HG02885 (cell line): ENCODE measurements at regions not wholly inside any gene's neighbourhood (a gene's known extent, or its start where the extent isn't known, plus 50 kb on each side); places are given as distances from the start of the nearest gene placed in this dataset.

Source experiments
- ATAC-seq: cut with Tn5 transposase; IDR thresholded peaks from one replicate; pipeline ENCODE4 v1.9.1; 2021; ENCODE audit warnings: mild to moderate bottlenecking; ENCODE audit not compliant: unreplicated experiment, poor library complexity

- no peak for ATAC-seq
Measured at GRCh38 chr20:60529149-60529548, 570.9 kb downstream of the CDH26 start.

DNA sequence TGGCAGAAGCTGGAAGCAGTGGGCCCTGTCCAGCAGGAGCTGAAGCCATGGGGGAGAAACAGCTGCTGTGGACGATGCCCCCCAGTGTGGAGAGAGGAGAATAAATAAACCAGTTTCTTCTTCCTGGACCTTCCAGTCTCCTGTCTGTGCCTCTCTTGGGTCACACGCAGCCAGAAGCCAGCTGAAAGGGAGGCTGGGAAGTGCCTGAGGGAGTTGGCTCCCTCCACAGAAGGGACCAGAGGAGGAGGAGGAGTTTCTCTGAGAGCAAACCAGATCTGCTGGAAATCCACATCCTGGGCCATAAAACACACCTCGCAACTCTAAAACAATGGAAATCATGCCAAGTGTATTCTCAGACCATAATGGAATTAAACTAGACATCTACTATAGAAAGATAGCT lies 577.0 kb downstream of the CDH26 start:
- ATAC-seq, result no peak

- ATAC-seq, result no peak
Measured at GRCh38 chr20:60540591-60540990, 582.4 kb downstream of the CDH26 start.

DNA sequence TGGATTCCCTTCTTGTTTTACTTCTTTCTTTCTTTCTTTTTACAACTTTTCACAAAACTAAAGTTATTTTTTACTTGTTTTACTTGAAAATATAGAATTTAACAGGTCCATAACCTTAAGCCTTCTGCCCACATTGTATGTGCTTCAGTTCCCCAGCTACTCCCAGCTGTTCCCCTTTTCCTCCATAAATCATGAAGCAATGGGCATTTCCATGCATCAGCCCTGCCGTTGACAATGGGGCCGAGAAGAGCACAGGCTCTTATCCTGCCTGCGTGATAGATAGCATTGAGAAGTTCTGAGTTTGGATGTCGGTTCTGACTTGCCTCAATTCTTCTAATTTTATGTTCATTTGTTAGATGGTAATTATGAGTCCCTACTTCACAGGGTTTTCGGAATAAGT lies 583.8 kb downstream of the CDH26 start:
- ATAC-seq, result no peak

- ATAC-seq, result no peak
Measured at GRCh38 chr20:60543598-60543997, 585.4 kb downstream of the CDH26 start.

DNA sequence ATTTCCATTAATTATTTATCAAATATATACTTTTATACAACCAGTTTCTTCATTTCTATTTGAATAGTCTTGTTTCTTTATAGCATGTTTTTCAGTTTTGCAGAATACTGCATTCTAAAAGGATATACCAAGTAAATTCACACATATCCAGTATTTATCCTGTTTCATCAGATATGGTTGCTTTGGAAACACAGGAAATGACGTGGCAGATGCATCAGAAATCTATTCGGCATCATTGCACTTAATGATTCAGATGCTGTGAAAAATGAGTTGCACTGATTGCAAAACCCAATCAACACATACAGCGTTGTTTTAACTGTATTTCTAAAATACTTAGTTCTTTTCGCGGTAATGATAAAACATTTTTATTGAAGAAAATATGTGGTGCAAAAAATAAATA lies 594.9 kb downstream of the CDH26 start:
- ATAC-seq, result no peak

- no peak for ATAC-seq
Measured at GRCh38 chr20:60558486-60558885, 600.3 kb downstream of the CDH26 start.

DNA sequence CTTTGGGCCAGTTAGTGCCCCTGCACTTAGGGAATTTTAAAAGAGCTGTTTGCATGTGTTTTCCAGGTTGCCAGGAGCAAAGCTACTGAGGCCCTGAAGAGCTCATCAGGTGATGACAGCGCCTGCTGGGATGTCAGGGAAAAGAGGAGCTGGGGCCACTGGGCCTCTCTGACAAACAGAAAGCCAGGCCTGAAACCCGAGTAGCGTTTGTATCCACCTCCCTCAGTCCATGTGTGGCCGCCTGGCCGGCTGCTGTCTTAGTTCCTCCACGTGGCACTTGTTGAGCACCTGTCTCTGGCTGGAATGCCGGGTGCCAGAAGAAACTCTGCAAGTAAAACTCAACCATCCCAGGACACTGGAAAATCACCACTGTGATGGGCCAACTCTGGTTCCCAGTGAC lies 601.2 kb downstream of the CDH26 start:
- ATAC-seq, result no peak

- no peak for ATAC-seq
Measured at GRCh38 chr20:60561052-60561451, 602.8 kb downstream of the CDH26 start.

DNA sequence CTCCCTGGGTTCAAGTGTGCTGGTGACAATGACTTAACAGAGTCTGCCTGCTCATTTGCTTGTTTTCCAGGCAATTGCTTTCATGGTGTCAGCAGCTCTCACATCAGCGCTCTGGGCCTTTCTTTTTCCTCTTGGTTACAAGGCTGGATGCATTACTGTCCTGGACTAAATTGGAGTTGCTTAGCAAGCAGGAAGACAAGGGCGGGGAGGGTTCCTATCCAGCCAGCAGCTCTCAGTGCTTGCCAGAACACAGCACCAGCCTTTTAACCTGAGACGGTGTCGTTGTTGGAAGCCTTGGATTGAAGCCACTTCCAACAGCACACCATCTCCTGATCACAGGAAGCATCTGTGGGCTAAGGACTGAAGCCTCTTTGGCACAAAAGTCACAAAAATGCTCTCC lies 606.9 kb downstream of the CDH26 start:
- ATAC-seq, result no peak

DNA sequence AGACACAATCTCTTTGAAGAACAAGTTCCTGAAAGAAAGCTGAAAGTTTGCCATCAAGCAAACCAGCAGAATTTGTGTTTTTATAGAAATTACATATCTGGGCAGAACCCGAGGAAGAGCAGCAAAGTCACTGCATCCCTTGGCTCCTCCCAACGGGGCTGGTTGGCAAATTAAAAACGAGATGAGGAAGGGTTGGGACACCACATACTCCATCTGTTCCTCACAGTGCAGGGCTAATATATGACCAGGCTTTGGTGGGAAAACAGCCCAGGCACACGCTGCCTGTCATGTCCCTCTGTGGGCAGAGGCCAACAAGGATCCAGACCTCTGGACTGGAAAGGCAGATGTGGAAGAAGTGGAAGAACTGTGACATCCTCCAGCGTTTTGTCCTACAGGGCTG lies 607.3 kb downstream of the CDH26 start:
- no peak for ATAC-seq

GRCh38 chr20:60569116-60569515 lies 610.9 kb downstream of the CDH26 start:
- no peak for ATAC-seq

- no peak for ATAC-seq
Measured at GRCh38 chr20:60570481-60571277, 612.5 kb downstream of the CDH26 start.

GRCh38 chr20:60573003-60573680 lies 614.9 kb downstream of the CDH26 start:
- no peak for ATAC-seq

- no peak for ATAC-seq
Measured at GRCh38 chr20:60576236-60576635, 618.0 kb downstream of the CDH26 start.

DNA sequence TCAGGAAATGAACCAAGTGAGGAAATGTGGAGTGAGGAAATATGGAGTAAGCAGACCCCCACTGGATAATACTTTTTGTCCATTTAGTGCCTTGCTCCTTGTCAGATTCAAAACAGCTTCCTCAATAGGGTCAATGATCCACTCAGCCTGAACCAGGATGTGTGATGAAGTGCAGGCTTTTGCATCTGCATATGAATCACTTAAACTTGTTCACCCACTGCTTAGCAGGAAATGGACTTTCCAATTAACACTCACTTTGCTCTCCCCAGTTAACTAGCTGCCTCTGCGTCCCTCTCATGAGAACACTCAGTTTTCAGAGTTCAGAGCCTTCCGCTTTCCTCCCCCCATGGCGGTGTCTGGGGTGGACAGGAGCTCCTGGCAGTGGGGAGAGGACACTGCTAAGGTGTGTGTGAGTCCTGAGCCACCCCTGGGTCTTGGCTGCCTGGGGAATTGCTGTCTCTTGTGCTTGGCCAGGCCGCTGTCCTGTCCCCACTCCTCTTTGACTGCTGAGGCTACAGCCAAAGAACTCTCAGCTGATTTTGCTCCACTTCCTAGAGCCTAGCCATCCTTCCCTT lies 621.8 kb downstream of the CDH26 start:
- ATAC-seq, result no peak

GRCh38 chr20:60581606-60582115 lies 623.4 kb downstream of the CDH26 start:
- ATAC-seq, result no peak

DNA sequence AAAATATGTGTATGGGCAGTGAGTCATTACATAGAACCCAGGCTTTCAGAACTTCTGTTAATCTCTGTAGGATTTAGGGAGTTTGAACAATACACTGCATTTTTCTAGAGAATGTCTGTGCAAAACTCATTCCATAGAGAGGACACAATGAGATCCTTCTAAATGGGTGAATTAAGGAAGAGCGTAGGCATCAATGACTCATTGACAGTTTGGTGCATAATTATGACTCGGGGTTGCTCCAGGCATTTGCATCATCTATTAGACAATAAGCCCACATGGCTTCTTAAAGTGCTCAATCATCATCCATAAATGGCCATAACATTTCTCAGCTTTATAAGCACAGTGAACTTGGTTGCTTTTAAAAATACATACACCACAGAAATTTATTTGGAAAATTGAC lies 625.5 kb downstream of the CDH26 start:
- ATAC-seq, result no peak

- no peak for ATAC-seq
Measured at GRCh38 chr20:60584221-60584620, 626.0 kb downstream of the CDH26 start.

DNA sequence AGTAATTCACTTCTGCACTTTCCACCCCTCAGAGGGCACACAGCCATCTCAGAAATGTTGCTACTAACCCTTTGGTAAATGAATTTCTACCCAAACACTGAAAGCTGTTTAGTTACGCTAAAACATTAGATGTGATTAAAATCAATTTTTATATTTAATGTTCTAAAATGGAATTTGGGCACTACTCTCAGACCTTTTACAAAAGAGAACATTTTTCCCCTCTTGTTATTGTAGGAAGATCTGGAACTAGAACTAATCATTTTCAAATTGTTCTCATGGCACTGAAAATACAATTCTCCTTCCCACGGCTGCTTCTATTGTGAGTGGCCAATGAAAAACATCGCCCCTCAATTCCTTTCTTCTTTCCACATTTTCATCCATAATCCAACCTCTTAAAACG lies 627.4 kb downstream of the CDH26 start:
- ATAC-seq, result no peak

DNA sequence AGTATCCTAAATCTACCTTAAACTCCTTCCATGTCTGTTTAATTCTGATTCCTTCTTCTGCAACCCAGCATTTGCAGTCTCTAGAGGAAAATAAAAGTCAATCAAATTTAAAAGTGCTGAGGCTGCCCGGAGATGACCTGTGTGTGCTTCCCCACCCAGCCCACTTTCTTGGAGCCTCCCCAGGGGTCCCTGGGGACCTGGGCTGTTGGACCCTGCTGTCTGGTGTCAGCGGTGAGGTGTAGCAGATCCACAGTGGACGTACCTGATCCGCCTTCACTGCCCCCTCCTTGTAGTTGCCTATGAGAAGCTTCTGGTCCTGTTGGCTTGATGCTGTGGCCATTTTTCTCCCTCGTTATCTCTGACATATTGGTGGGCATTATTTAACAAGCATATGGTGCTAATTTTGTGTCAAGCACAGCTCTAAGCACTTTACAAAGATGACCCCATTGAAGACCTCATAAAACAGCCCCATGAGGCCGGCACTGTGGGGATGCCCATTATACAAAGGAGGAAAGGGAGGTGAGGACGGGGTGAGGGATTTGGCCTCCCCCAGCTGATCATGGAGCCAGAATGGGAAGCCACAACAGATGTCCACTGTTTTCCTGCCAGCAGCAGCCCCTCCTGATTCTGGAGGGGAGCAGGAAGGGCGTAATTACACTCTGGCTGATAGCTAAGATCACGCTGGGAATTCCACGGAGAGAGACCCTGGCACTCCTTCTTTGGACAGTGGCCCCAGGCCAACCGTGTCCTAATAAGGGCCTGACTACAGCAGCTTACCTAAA lies 628.2 kb downstream of the CDH26 start:
- no peak for ATAC-seq
